ENCODE measurements at regions not wholly inside any gene's neighbourhood (a gene's known extent, or its start where the extent isn't known, plus 50 kb on each side); places are given as distances from the start of the nearest gene placed in this dataset.
A peak's percentile ranks its signal among the peaks of the same experiment; 100 is the strongest.

DNA sequence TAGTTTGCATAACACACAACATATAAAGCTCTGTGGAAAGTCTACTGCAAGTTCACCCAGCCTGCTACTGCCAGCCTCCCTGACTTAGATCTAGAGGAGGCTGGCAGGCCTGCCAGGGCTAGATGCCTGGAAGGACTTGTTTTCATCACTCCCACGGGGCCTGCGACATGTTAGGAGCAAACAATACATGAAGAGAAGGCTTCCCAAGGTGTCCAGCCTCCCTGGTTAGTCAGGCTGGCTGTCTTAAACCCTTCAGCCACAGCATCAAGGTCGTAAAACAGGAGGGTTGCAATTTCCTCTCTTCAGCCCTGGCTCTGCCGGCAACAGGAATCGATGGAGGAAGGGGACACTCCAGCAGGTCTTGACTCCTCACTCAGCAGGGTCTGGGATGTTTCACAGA is 104.5 kb downstream of the NGF start:
- no peak for DNase-seq (ENCODE audit: low read depth, low spot score)
- in situ Hi-C loops (cut with HindIII; ENCODE audit: low pct_unique_long_range_greater_than_20kb, low sequenced_read_pairs): no loop called here

DNA sequence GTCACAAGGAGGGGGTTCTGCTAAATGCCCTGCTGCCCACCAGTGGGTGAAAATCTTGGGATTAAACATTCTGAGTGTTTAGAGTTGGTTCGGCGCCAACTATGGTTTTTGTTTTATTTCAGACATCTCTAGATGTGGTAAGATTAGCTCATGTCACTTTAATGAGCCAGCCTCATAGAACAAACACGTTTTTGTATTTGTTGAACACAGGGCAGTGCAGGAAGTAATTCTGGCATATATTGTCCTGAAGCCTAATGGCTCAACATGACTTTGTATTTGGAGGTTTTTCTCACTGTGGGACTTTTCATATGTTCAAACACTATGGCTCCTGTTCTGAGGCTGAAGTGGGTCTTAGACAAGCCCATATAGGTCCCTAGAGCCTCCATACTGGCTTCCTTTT is 107.8 kb downstream of the NGF start:
- DNase-seq (ENCODE audit: low read depth, low spot score): peak; percentile 58
- in situ Hi-C loops (cut with HindIII; ENCODE audit: low pct_unique_long_range_greater_than_20kb, low sequenced_read_pairs): no loop called here

- DNase-seq (ENCODE audit: low read depth, low spot score): no peak
- in situ Hi-C loops (cut with HindIII; ENCODE audit: low pct_unique_long_range_greater_than_20kb, low sequenced_read_pairs): no loop called here
These were observed 109.0 kb downstream of the NGF start for GRCh38 chr1:115229016-115229415.

GRCh38 chr1:115228191-115228590 is 109.9 kb downstream of the NGF start:
- in situ Hi-C loops (cut with HindIII; ENCODE audit: low pct_unique_long_range_greater_than_20kb, low sequenced_read_pairs): no loop called here

GRCh38 chr1:115227346-115228082 is 110.5 kb downstream of the NGF start:
- DNase-seq (ENCODE audit: low read depth, low spot score): no peak
- in situ Hi-C loops (cut with HindIII; ENCODE audit: low pct_unique_long_range_greater_than_20kb, low sequenced_read_pairs): no loop called here

More at GRCh38 chr1:115228191-115228590, 109.9 kb downstream of the NGF start:
- no peak for DNase-seq (ENCODE audit: low read depth, low spot score)

DNA sequence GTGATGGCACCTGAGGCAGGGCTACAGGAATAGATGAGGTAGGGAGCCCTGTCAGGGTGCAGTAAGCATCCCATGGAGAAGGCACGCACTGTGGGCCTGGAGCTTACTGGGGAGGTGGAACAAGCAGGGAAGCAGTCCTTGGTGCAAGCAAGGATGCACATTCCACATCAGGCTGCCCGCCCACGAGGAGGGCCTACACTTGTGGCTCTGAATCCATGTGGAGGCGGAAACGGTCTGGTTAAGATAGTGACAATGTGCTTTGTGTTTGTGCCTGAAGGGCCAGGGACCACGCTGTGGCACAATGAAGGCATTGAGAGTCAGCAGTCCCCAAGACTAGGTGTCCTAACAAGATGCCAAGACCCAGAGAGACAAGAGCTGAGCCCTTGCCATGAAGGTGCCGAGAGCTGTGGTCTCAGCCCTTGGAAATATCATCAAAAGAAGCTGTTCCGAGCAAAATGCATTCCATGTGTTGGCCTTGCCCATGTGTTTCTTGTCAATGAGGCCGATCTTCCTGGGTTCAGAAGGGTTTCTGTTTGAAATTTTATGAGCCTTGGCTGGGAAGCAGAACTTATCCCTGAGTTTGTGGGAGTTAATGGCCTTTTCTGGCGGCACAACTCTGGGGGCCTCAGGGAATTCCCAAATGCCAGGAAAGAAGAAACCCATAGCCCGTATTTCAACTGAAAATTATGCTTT is 111.9 kb downstream of the NGF start:
- DNase-seq (ENCODE audit: low read depth, low spot score): no peak
- in situ Hi-C loops (cut with HindIII; ENCODE audit: low pct_unique_long_range_greater_than_20kb, low sequenced_read_pairs): no loop called here

- DNase-seq (ENCODE audit: low read depth, low spot score): no peak
- in situ Hi-C loops (cut with HindIII; ENCODE audit: low pct_unique_long_range_greater_than_20kb, low sequenced_read_pairs): no loop called here
These were observed 113.4 kb downstream of the NGF start for GRCh38 chr1:115224636-115225035.

- in situ Hi-C loops (cut with HindIII; ENCODE audit: low pct_unique_long_range_greater_than_20kb, low sequenced_read_pairs): no loop called here
- DNase-seq (ENCODE audit: low read depth, low spot score): no peak
These were observed 115.2 kb downstream of the NGF start for GRCh38 chr1:115222616-115223402.

GRCh38 chr1:115220340-115221270 is 117.4 kb downstream of the NGF start:
- in situ Hi-C loops (cut with HindIII; ENCODE audit: low pct_unique_long_range_greater_than_20kb, low sequenced_read_pairs): no loop called here

DNA sequence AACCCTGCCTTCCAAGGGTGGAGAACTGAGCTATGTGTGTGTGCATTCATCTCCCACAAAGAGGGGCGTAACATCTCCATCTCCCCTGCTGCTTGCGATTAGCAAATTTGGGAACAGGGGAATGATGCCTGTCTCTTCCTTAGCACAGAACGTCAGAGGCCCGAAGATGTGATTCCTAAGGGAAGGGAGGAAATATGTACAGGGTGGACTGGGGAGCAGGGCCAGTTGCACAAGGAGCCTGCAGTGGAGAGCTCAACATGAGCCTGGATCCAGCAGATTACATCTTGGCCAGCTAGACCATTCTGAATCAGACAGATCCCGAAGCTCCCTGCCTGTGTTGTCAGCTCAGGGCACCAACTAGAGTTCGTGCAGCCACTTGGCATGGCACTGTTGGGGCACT is 118.1 kb downstream of the NGF start:
- no peak for DNase-seq (ENCODE audit: low read depth, low spot score)
- in situ Hi-C loops (cut with HindIII; ENCODE audit: low pct_unique_long_range_greater_than_20kb, low sequenced_read_pairs): no loop called here

More at GRCh38 chr1:115220340-115221270, 117.4 kb downstream of the NGF start:
- DNase-seq (ENCODE audit: low read depth, low spot score): no peak

GRCh38 chr1:115218699-115219098 is 119.3 kb downstream of the NGF start:
- in situ Hi-C loops (cut with HindIII; ENCODE audit: low pct_unique_long_range_greater_than_20kb, low sequenced_read_pairs): no loop called here

GRCh38 chr1:115218034-115218405 is 120.0 kb downstream of the NGF start:
- in situ Hi-C loops (cut with HindIII; ENCODE audit: low pct_unique_long_range_greater_than_20kb, low sequenced_read_pairs): no loop called here
- DNase-seq (ENCODE audit: low read depth, low spot score): no peak

More at GRCh38 chr1:115218699-115219098, 119.3 kb downstream of the NGF start:
- DNase-seq (ENCODE audit: low read depth, low spot score): no peak

- in situ Hi-C loops (cut with HindIII; ENCODE audit: low pct_unique_long_range_greater_than_20kb, low sequenced_read_pairs): no loop called here
- no peak for DNase-seq (ENCODE audit: low read depth, low spot score)
These were observed 120.7 kb downstream of the NGF start for GRCh38 chr1:115217150-115218033.

GRCh38 chr1:115215703-115216521 is 122.1 kb downstream of the NGF start:
- DNase-seq (ENCODE audit: low read depth, low spot score): no peak
- in situ Hi-C loops (cut with HindIII; ENCODE audit: low pct_unique_long_range_greater_than_20kb, low sequenced_read_pairs): no loop called here

- in situ Hi-C loops (cut with HindIII; ENCODE audit: low pct_unique_long_range_greater_than_20kb, low sequenced_read_pairs): no loop called here
- no peak for DNase-seq (ENCODE audit: low read depth, low spot score)
These were observed 122.9 kb downstream of the NGF start for GRCh38 chr1:115215110-115215509.

DNA sequence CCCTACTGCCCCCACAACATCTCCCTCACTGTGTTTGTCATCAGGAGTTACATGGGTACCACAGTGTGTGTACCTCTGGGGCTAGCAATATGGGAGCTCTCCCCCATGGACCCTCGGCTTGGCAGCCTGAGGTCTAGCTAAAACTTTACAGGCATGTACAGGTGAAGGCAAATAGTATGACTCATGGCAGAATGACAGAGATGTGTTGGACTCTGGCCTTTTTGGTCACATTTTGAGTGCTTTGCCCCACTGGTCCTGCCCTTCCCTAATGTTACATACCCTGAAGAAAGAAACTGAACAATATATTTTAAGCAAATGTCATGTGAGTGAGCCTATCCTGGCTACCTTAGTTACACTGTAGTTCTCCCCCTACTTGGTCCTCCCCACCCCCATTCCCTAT is 124.0 kb downstream of the NGF start:
- no peak for DNase-seq (ENCODE audit: low read depth, low spot score)
- in situ Hi-C loops (cut with HindIII; ENCODE audit: low pct_unique_long_range_greater_than_20kb, low sequenced_read_pairs): no loop called here

Data from SK-MEL-5 (cell line).